ENCODE measurements at regions not wholly inside any gene's neighbourhood (a gene's known extent, or its start where the extent isn't known, plus 50 kb on each side); places are given as distances from the start of the nearest gene placed in this dataset.

DNA sequence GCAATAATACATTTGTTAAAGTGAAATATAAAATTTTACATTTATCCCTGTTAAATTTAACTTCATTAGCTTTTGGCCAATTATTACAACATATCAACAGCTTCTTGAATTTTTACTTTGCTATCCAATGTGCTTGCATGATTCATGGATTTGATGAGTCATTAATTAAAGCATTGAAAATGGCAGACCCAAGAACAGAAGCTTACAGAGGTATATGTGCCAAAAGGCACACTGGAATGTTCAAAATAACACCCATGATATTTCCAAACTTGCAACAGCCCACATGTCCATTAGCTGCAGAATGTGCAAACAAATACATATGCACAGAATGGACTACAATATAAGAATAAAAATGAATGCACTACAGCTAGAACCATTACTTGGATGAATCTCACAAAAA, 76.4 kb upstream of the MAN1A2 start:
- TF ChIP-seq, protein P1, sequence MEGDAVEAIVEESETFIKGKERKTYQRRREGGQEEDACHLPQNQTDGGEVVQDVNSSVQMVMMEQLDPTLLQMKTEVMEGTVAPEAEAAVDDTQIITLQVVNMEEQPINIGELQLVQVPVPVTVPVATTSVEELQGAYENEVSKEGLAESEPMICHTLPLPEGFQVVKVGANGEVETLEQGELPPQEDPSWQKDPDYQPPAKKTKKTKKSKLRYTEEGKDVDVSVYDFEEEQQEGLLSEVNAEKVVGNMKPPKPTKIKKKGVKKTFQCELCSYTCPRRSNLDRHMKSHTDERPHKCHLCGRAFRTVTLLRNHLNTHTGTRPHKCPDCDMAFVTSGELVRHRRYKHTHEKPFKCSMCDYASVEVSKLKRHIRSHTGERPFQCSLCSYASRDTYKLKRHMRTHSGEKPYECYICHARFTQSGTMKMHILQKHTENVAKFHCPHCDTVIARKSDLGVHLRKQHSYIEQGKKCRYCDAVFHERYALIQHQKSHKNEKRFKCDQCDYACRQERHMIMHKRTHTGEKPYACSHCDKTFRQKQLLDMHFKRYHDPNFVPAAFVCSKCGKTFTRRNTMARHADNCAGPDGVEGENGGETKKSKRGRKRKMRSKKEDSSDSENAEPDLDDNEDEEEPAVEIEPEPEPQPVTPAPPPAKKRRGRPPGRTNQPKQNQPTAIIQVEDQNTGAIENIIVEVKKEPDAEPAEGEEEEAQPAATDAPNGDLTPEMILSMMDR (conservative IDR thresholded peaks at IDR 0.05; ENCODE audit: low read length) = no peak
- no peak for TF ChIP-seq EZH2phosphoT487 (IDR thresholded peaks at IDR 0.05; ENCODE audit: borderline replicate concordance, low read depth, low read length)
